EH (cell line): ENCODE measurements at regions not wholly inside any gene's neighbourhood (a gene's known extent, or its start where the extent isn't known, plus 50 kb on each side); places are given as distances from the start of the nearest gene placed in this dataset.

Experiments
- DNase-seq: peaks from one replicate; pipeline ENCODE4 v3.0.0-alpha.2; 2015; ENCODE audit warnings: low read depth

DNA sequence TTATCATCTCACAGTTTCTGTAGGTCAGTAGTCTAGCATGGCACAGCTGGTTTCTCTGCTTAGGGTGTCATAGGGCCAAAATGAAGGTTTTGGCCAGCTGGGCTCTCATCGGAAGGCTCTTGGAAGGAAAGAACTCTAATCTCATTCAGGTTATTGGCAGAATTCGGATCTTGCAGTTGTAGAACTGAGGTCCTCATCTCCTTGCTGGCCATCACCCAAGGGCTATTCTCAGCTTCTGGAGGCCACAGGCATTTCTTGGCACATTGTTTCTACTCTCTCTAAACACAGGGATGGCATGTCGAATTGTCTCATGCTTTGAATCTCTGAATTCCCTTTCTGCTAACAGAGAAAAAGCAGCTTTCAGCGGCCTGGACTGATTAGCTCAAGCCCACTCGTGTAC, 258.0 kb upstream of the SMARCA2 start:
- no peak for DNase-seq

DNA sequence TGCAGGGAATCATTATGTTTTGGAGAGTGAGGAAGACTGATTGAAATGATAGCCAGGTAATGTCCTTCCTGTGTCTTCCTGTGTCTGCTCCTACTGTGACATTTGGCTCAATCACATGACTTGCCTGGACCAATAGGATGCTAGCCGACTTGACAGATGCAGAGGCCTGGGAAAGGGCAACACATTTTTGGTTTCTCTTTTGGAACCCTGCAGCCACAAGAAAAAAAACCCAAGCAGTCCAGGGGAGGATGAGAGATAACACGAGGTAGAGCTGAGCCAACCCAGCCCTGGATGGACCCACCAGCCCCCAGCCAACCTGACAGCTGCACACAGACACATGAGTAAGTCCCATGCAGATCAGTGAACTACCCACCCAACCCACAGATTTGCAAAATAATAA, 256.1 kb upstream of the SMARCA2 start:
- no peak for DNase-seq

DNA sequence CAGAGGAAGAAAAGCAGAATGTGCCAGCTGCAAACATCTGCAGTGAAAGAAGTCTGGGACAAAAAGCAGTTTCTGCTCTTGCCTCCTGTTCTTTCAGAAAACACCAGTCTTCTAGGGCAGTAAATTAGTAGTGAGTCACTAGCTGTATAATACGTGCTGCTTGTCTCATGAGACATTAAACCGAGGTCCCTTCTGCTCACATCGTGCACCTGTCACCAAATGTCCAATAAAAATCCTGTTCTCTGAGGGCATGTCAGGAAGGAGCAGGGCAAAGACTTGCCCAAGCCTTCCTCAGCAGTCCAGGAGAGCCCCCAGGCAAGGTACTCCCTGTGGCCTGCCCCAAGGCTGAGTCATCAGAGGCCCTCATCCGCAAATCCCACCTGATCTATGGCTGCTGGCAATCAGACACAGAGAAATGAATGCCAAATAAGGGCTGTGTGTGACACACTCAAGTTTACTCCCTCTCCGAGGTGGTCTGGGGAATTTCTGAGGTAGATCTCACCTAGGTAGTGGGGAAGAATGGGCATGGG, 255.3 kb upstream of the SMARCA2 start:
- DNase-seq: no peak

DNA sequence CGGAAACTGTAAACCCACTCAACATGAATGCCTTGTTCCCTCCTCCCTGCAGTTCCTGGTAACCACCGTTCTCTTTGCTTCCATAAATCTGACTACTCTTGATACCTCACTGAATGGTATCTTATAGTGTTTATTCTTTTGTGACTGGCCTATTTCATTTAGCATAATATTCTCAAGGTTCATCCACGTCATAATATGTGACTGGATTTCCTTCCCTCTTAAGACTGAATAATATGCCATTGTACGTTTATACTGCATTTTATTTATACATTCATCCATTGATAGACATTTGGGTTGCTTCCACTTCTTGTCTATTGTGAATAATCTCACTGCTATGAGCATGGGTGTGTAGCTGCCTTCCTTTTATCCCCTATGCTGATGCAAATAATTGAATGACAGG, 253.3 kb upstream of the SMARCA2 start:
- no peak for DNase-seq

DNA sequence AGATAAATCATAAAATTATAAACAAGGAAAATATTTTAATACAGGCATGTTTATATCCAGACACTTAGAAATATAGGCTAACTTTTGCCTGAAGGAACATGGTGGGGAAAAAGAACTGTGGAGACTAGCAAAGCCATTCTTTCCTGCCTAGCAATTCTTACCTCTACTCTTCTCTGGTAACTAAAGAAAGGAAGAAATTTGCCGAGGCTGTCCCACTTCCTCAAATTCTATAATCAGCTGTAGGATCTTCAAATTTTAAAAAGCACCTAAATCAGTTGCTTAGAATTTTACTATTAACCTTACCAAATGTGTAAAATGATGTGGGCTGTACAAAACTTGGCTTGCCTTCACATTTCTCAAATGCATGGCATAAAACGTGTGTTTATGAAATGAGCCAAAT, 249.1 kb upstream of the SMARCA2 start:
- DNase-seq: no peak

DNA sequence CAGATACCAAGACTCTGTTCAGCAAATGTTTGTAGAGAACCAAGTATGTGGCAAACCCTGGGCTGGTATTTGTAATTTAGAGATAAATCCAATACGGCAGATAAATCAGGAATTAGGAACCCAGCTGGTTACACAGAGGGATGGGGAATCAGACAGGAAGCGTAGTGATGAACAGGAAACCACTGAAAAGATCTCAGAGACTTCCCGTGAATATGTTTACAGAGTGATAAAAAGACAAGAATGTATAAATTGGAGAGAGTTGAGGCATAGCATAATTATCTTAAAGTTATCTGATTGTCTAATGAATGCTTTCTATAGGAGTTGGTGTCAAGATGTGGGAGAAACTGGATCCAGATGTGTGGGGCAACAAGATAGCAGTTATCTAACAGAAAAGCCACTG, 246.6 kb upstream of the SMARCA2 start:
- DNase-seq: no peak

DNA sequence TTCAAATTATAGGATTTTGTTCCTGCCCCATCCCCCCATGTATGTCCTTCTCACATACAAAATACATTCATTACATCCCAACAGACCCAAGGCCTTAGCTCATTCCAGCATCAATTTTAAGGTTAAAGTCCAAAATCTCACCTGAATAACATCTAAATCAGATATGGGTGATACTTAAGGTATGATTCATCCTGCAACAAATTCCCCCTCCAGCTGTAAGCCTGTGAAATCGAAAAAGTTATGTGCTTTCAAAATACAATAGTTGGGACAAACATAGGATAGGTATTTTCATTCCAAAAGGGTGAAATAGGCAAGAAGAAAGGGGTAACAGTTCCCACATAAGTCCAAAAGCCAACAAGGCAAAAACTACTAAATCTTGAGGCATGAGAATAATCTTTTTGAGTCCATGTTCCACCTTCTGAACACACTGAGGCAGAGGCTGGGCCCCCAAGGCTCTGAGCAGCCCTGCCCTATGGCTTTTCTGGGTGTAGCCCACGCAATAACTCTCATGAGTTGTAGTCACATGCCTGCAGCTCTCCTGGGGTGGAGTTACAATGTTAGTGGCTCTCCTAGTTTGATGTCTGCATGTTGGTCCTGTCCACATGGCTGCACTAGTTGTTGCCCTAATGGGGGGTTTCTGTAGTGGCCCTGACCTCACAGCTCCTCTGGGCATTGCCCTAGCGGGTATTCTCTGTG, 243.9 kb upstream of the SMARCA2 start:
- no peak for DNase-seq

DNA sequence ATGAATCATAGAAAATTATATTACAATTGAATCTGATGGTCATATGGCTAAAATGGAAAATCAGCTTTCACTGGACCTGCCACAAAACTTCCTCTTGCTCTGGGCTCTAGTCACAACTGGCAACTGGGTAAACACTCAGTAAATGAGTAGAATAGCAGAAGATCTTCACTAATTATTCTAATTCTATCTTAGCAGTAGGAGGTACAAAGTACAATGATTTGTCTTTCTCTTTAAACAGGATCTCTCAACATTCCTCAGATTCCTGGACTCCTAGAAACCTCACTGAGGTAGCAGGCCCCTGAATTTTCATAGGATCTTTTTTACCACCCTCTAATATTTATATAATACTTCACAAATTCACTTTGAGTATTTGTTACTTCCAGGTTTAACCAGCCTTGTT, 239.9 kb upstream of the SMARCA2 start:
- DNase-seq: no peak

DNA sequence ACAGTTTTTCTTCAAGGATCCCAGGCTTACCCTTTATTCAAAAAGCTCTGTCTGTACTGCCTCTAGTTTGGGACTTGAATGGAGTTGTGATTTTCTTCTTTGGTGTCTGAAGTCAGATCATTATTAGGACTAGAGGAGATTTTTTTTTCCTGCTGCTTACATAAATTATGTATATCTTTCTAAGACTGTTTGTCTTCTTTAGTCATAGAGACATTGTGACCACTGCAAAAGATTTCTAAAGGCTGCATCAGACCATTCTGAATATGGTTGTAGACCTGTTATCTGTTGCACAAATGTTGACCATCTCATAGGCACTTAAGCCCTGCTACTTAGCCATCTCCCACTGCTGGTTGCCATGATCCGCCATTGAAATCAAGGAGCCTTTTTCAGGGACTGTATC, 238.5 kb upstream of the SMARCA2 start:
- DNase-seq: no peak

DNA sequence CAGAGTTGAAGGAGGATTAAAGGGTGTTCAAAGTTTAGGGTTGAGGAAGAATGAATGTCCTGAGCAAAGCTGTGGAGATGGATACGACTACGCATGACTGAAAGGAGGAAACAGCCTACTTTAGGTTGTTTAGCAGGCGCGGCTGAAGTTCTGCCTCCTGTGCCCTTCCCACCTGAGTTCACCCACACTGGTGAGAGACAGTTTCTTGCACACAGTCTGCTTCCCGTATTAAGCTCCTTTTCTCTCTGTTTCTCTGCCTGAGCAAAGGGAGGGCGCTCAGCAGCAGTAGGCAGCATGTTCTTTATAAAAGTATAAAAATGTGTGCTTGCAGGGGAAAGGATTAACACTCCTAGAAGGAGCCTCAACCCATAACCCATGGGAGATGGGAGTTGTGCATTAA, 224.0 kb upstream of the SMARCA2 start:
- DNase-seq: no peak

DNA sequence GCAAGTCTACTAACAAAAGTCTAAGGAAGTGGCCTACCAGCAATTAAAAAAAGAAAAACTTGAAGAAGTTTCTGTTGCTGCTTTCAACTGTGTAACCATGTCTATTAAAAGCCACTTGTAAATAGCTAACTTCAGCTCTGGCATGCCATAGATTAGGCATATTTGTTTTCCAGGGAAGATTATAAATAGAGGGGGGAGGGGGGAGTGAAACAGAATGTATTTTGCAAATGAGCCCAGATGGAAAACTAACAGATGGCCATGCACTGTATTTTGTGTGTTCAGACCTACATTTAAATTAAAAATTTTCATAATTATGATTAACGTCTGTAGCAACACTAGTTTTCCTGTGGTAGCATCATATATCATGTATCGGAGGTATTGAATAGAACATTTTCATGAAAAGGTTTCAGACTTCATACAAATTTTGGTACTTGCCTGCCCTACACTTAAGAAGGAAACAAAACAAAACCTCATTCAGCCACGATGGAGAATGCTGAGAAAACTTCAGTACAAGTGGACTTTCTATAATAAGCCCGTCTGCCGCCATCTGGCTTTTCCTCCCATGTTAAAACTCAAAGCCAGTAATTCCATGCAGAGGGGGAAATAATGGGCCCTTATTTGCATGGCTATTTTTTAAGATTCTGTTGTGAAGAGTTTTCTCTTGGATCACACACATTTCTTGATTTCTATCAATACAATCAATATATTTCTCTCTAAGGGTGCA, 220.4 kb upstream of the SMARCA2 start:
- no peak for DNase-seq

DNA sequence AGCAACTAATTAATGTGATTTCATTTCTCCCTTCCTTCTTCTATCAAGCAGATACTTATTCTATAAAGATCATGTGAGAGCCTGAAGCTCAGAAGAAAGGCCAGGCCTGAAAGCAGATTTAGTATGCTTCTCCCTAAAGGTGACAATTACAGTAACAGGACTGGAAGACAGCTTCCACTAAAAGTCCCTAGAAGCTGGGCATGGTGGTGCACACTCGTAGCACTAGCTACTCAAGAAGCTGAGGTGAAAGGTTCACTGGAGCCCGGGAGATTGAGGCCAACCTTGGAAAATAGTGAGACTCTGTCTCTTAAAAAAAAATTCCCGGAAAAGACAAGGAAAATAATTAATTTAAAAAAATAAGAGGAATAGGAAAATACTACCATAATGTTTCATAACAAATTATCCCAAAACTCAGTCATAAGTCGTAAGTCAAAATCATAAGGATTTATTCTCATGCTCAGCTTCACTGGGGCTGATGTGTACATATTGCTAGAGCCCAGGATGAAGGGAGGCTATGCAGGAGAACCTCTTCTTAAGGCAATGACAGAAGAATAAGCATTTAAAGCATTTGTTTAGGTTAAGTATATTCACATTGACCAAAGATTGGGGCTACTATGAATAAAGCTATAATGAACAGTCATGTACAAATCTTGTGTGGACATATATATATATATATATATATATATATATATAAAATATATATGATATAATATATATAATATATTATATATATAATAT, 210.8 kb upstream of the SMARCA2 start:
- no peak for DNase-seq

DNA sequence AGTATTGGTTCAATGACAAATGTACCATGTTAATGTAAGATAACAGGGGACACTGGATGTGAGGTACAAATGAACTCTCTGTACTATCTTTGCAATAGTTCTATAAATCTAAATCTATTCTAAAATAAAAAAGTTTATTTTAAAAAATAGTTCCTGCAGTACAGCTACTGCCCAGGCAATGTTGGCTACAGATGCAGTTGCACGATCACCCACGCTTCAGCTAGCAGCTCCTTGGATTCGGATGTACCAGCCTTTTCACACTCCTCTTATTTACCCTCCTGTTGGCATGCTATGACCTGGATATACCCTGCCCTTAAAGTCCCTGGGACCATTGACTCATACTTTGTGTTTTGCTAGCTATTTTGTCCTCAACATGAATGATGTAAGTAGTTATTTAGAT, 185.4 kb upstream of the SMARCA2 start:
- no peak for DNase-seq

DNA sequence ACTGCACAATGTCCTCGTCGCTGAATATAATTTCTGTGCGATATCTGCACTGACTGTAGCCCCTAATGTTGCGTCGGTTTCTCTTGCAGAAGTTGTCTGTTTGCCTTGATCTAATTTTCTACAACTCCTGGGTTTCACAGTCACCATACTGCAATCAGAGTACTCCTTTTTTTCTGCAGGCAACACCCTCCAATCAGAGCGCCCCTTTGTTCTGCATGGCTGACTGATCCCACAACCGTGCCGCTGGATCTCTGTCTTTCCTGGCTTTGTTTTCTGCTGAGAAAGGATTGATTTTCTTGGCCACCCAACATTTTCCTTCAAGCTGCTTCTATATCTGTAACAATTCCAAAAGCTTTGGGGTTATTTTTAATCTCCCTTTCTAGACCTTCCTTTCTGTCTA, 182.2 kb upstream of the SMARCA2 start:
- no peak for DNase-seq

DNA sequence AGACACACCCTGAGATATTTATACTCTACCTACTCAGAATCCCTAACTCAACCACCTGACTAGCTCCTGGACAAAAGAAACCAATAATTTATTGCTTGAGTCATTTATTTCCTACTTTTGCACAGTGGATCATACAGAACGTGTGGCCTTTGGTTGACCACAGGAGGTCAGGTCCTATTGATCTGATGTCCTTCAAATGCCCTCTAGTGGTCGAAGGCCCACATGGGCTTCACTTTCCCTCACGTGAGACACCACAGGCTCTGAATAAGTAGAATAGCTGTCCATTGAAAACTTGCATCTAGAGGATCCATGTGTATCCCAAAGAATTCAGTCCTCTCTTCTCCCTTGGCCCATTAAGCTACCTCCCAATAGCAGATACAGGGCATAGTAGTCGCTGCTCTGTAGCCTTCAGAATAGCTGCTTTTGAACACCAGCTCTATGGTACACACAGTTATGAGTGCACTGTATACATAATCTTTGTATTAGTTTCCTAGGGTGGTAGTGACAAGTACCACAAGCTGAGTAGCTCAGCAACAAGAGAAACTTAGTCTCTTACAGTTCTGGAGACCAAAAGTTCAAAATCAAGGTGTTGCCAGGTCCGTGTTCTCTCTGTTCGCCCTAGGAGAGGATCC, 177.6 kb upstream of the SMARCA2 start:
- peak; percentile 41 for DNase-seq

DNA sequence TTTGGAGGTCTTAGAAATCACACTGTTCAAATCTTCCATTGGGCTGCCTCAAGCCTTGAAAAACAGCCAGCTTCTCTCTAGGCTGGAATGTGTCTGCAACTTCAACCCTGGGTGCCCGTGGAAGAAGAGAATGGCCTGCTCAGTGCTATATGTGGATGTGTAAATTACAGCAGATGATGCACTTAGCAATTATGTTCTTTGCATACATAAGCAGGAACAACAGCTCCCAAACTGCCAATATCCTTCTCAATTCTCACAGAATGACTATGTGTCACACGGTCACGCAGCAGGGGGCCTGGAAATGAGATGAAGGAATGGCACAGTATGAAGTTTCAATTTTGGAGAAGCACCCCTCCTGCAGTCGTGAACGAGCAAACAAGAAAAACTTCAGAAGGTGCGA, 175.2 kb upstream of the SMARCA2 start:
- no peak for DNase-seq

DNA sequence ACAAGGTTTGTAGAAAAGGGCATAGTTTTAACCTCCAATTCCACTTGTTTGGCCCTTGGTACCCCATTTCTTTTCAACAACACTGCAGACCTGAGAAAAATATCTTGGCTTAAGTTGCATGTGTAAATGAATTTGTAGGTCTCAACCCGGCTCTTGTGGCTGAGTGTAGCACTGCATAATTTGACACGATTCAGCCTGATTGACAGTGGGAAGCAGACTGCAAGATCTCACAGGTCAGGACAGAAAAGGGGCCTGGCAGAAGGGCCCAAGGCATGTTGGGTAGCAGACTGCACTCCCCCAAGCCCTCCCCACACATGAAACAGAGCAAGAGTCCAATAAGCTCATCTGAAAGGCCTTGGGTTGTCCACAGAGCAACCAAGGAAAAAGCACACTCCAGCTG, 169.7 kb upstream of the SMARCA2 start:
- DNase-seq: no peak

DNA sequence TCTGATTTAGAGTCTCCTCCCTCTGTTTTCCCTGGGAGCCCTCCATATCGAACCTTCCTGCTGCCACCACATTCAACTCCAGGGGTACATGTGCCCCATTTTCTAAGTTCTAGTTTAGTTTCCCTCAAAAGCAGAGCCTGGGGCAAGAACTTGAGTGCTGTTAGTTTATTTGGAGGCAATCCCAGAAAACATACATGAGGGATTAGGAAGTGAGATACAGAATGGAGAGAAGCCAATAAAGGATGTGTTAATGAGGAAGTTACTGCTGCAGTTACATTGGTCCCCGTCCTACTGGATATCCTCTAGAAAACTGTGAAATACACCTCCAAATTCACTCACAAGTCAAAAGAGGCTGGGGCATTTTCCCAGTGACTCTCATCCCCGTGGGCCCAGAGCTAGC, 159.4 kb upstream of the SMARCA2 start:
- no peak for DNase-seq

DNA sequence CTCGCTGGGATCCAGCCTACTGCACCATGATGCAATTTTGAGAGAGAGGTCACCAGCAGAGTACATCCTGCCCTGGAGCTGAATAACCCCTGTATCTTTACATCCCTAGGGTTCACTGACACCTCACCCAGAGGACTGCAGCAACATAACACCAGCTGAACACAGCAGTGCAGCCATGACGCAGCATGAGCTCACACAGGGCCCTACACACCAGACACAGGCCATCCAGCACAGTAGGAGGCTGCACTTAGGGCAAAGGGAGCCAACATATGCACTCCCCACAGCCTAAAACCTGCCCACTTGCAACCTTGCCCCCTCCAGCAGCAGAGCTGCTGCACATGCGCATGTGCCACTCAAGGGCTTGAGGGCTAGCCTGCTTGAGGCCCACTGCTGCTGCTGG, 157.3 kb upstream of the SMARCA2 start:
- no peak for DNase-seq

DNA sequence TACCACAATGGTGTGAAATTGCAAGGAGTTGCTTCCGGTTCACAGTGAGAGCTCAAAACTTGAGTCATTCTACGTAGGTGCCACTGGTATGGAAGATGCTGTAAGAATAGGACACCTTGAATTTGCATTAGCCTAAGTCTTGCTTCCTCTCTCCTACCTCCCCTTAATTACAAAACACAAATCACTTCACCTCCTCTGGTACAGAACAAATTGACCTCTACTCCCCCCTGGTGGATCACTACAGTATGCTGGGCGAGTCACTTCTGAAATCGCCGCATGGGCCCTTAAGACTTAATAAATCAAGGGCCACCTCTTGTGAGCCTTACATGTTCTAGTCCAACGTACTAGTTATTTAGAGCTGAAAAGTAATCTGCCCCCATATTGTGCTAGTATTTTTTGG, 145.3 kb upstream of the SMARCA2 start:
- peak; percentile 3 for DNase-seq

DNA sequence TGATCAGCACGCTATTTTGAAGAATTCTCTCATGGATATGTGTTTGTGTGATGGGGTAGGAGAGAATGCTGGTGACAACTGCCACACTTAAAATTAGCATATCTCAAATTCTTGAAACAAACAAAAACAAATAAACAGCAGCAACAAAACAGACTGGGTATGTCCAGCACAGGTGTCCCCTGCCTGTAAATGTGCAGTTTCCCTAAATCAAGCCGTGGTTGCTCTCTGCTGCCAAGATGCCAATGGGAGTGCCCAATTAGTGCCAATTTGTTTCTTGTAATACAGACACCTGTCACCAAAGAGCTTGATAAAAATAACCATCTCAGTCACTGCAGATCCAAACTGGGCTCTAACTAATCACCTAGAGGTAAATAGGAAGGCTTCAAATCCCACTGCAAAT, 144.2 kb upstream of the SMARCA2 start:
- DNase-seq: no peak

DNA sequence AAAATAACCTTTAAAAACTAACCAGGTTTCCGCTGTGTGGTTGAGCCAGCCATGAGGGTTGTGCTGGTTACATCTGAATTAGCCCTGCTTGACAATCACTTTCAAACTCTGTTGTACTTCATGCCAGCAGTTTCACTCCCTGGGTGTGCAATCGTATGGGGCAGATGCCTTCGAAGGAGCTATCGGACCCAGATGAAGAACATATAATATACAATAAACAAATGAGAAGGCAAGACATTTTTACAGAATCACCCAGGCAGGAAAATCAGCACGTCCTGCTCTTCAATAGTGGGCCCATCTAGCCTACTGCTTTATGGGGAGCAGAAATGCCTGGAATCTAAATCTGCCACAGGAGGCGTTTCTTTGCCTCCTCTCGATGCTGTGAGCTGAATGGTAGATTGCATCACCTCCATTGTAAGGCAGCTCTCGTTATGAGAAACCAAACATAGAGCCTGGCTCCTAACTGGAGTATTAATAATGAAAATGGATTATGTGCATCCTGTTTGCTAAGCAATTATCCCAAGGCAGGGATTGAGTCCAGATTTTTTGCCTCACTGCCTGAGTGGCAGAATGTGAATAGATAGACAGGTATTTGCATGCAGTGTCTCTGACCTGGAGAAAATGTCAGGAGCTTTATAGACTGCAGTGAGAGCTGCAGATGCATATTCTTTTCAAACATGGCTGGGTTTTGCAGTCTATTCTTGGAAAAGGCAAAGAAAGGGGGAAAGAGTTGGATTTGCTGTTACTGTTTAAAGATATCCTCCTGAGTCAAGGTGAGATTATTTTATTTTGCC, 143.3 kb upstream of the SMARCA2 start:
- DNase-seq: peak; percentile 38
